HEK293 (cell line): ENCODE measurements at regions not wholly inside any gene's neighbourhood (a gene's known extent, or its start where the extent isn't known, plus 50 kb on each side); places are given as distances from the start of the nearest gene placed in this dataset.

Source experiments
- FEZF1 ChIP-seq: fragments of 450-650 bp; formaldehyde crosslinking; IDR thresholded peaks from 2 replicates; pipeline ENCODE4 v1.5.1; 2016; ENCODE audit warnings: missing biosample characterization, missing genetic modification characterization
- GLIS1 ChIP-seq: fragments of 450-650 bp; formaldehyde crosslinking; IDR thresholded peaks from 2 replicates; pipeline ENCODE4 v1.5.1; 2016; ENCODE audit warnings: missing biosample characterization, missing genetic modification characterization
- HIC1 ChIP-seq: fragments of 450-650 bp; formaldehyde crosslinking; IDR thresholded peaks from 2 replicates; pipeline ENCODE4 v1.5.1; 2016; ENCODE audit warnings: missing biosample characterization, missing genetic modification characterization
- MZF1 ChIP-seq: fragments of 450-650 bp; formaldehyde crosslinking; IDR thresholded peaks from 2 replicates; pipeline ENCODE4 v1.5.1; 2017; ENCODE audit warnings: missing biosample characterization, missing genetic modification characterization, borderline replicate concordance
- OVOL3 ChIP-seq: fragments of 450-650 bp; formaldehyde crosslinking; IDR thresholded peaks from 2 replicates; pipeline ENCODE4 v1.5.1; 2016; ENCODE audit warnings: missing biosample characterization, missing genetic modification characterization
- PATZ1 ChIP-seq: fragments of 450-650 bp; formaldehyde crosslinking; IDR thresholded peaks from 2 replicates; pipeline ENCODE4 v1.5.1; 2016; ENCODE audit warnings: missing biosample characterization, missing genetic modification characterization
- PRDM2 ChIP-seq: fragments of 450-650 bp; formaldehyde crosslinking; IDR thresholded peaks from 2 replicates; pipeline ENCODE4 v1.5.1; 2016; ENCODE audit warnings: missing biosample characterization, missing genetic modification characterization, borderline replicate concordance
- PRDM4 ChIP-seq: fragments of 450-650 bp; formaldehyde crosslinking; IDR thresholded peaks from 2 replicates; pipeline ENCODE4 v1.5.1; 2017; ENCODE audit warnings: missing biosample characterization, missing genetic modification characterization
- TCF7L2 ChIP-seq: IDR thresholded peaks from 2 replicates; pipeline ENCODE4 v1.6.1; 2011; ENCODE audit warnings: low read depth, mild to moderate bottlenecking, inconsistent platforms, low read length, moderate library complexity, borderline replicate concordance
- TRIM28 ChIP-seq: IDR thresholded peaks from 2 replicates; pipeline ENCODE4 v1.6.1; 2011; ENCODE audit warnings: low read length, control low read depth, borderline replicate concordance
- ZFHX2 ChIP-seq: fragments of 450-650 bp; formaldehyde crosslinking; conservative IDR thresholded peaks from 2 replicates; pipeline ENCODE4 v1.5.1; 2016; ENCODE audit warnings: missing biosample characterization, missing genetic modification characterization
- ZFP69B ChIP-seq: fragments of 450-650 bp; formaldehyde crosslinking; IDR thresholded peaks from 2 replicates; pipeline ENCODE4 v1.5.1; 2016; ENCODE audit warnings: missing biosample characterization, missing genetic modification characterization
- ZNF148 ChIP-seq: fragments of 450-650 bp; formaldehyde crosslinking; IDR thresholded peaks from 2 replicates; pipeline ENCODE4 v1.5.0; 2017; ENCODE audit warnings: missing biosample characterization, missing genetic modification characterization, borderline replicate concordance
- ZNF221 ChIP-seq: fragments of 450-650 bp; formaldehyde crosslinking; IDR thresholded peaks from 2 replicates; pipeline ENCODE4 v1.5.1; 2017; ENCODE audit warnings: missing biosample characterization, missing genetic modification characterization, borderline replicate concordance
- ZNF302 ChIP-seq: fragments of 450-650 bp; formaldehyde crosslinking; IDR thresholded peaks from 2 replicates; pipeline ENCODE4 v1.5.1; 2016; ENCODE audit warnings: missing biosample characterization, missing genetic modification characterization, low read depth
- ZNF571 ChIP-seq: fragments of 450-650 bp; formaldehyde crosslinking; IDR thresholded peaks from 2 replicates; pipeline ENCODE4 v1.5.0; 2017; ENCODE audit warnings: missing biosample characterization, missing genetic modification characterization
- ZNF629 ChIP-seq: fragments of 450-650 bp; formaldehyde crosslinking; IDR thresholded peaks from 2 replicates; pipeline ENCODE4 v1.5.1; 2017; ENCODE audit warnings: missing biosample characterization, missing genetic modification characterization
- ZNF658 ChIP-seq: fragments of 450-650 bp; formaldehyde crosslinking; IDR thresholded peaks from 2 replicates; pipeline ENCODE4; 2016; ENCODE audit warnings: missing biosample characterization, missing genetic modification characterization
- ZSCAN5A ChIP-seq: fragments of 450-650 bp; formaldehyde crosslinking; IDR thresholded peaks from 2 replicates; pipeline ENCODE4 v1.5.1; 2016; ENCODE audit warnings: missing biosample characterization, missing genetic modification characterization

- TF ChIP-seq ZFHX2 (tag by site-specific recombination) (no peak), PRDM2 (tag by site-specific recombination) (no peak), MZF1 (tag by site-specific recombination) (peak; percentile 53; the same call in 1 of the 2 replicates), OVOL3 (tag by site-specific recombination) (no peak), TCF7L2 (peak; percentile 82), ZNF571 (tag by site-specific recombination) (no peak), ZNF658 (tag by site-specific recombination) (no peak), HIC1 (tag by site-specific recombination) (no peak), PATZ1 (0 out of 2 replicates have a peak, but pooled peaks have one; percentile 26), ZNF221 (tag by site-specific recombination) (no peak), ZSCAN5A (tag by site-specific recombination) (no peak), ZNF148 (tag by site-specific recombination) (no peak), FEZF1 (tag by site-specific recombination) (0 out of 2 replicates have a peak, but pooled peaks have one; percentile 35), ZFP69B (tag by site-specific recombination) (no peak), TRIM28 (no peak), PRDM4 (tag by site-specific recombination) (peak; percentile 78), ZNF629 (no peak), ZNF302 (tag by site-specific recombination) (no peak), GLIS1 (tag by site-specific recombination) (peak; percentile 4)
Measured at GRCh38 chr10:21293518-21294356, 231.7 kb downstream of the SKIDA1 start (continued).
